Colonic mucosa (tissue), 4 donors: ENCODE measurements at regions not wholly inside any gene's neighbourhood (a gene's known extent, or its start where the extent isn't known, plus 50 kb on each side); places are given as distances from the start of the nearest gene placed in this dataset.

ENCODE experiments used
- DNase-seq: peaks from one replicate; pipeline ENCODE4 v3.0.0-alpha.2; 2020
- H3K27ac ChIP-seq: fragments of 200-600 bp; one replicate; pipeline ENCODE4 v1.8.0; 2021
- H3K27me3 ChIP-seq: fragments of 200-600 bp; one replicate; pipeline ENCODE4 v1.8.0; 2021
- H3K36me3 ChIP-seq: fragments of 200-600 bp; one replicate; pipeline ENCODE4 v1.8.0; 2021
- H3K4me1 ChIP-seq: fragments of 200-600 bp; one replicate; pipeline ENCODE4 v1.8.0; 2021; ENCODE audit warnings: mild to moderate bottlenecking
- H3K4me3 ChIP-seq: fragments of 200-600 bp; one replicate; pipeline ENCODE4 v1.8.0; 2021
- H3K9ac ChIP-seq, 2 donors: one replicate each; pipeline ENCODE4 v1.7.0; 2013; ENCODE audit warnings: control low read depth in 2 of 2, low read depth in 2 of 2, low read length in 2 of 2
- H3K9me3 ChIP-seq: fragments of 200-600 bp; one replicate; pipeline ENCODE4 v1.8.0; 2021
- intact Hi-C: fragments of 100-400 bp; cut with DNase I; formaldehyde crosslinking; loops from one replicate; pipeline ENCODE4 v1.14.1; 2022
- TF ChIP-seq, protein P1 (sequence below): fragments of 200-600 bp; IDR thresholded peaks from one replicate; pipeline ENCODE4 v1.8.0; 2022; ENCODE audit warnings: antibody characterized with exemption, mild to moderate bottlenecking
- donor health status: healthy.
- donor health status: DM: no; HTN: no; CAD: no.
- donor health status: DM: no; HTN: no; CAD: no.

DNA sequence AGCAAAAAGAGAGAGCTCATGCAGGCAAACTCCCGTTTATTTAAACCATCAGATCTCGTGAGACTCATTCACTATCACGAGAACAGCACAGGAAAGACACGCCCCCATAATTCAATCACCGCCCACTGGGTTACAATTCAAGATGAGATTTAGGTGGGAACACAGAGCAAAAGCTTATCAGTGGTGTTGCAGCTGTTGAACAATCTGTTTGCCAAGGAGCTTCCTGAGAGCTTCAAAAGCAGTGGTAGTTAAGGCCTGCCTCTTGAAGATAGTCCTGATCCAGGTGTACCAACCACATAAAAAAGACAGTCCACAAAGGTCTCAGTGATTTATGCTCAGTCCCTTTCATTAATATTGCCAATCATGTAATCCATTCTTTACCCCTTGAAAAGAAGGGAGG, 269.4 kb upstream of the IRAK1BP1 start:
- no peak overlapping the region for H3K4me3 ChIP-seq
- H3K27ac ChIP-seq = no peak overlapping the region

DNA sequence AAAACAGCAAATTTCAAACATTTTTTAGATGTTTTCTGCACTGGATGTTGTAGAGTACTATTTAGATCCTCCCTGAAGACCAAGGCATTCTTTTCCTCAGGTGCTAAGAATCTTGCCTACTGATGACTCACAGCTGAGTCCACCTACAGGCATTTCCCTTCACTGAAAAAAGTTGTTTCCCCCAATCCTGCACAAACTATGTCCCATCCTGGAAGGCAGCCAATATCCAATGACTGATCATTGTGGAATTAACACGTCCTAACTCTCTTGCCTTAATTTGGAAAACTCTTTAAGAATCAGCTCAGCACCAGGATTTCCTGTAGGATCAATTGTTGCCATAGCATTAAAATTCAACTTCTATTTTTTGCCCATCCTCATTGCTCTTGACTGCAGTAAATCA, 268.4 kb upstream of the IRAK1BP1 start:
- no peak overlapping the region for H3K27ac ChIP-seq
- intact Hi-C loops = no loop called here
- no peaks in the 10 kb centered on the region for H3K4me1 ChIP-seq
- no peaks in the 10 kb centered on the region for H3K9me3 ChIP-seq
- H3K36me3 ChIP-seq = no peaks in the 10 kb centered on the region
- no peak overlapping the region for H3K9ac ChIP-seq
- no peak for DNase-seq
- TF ChIP-seq, protein P1, sequence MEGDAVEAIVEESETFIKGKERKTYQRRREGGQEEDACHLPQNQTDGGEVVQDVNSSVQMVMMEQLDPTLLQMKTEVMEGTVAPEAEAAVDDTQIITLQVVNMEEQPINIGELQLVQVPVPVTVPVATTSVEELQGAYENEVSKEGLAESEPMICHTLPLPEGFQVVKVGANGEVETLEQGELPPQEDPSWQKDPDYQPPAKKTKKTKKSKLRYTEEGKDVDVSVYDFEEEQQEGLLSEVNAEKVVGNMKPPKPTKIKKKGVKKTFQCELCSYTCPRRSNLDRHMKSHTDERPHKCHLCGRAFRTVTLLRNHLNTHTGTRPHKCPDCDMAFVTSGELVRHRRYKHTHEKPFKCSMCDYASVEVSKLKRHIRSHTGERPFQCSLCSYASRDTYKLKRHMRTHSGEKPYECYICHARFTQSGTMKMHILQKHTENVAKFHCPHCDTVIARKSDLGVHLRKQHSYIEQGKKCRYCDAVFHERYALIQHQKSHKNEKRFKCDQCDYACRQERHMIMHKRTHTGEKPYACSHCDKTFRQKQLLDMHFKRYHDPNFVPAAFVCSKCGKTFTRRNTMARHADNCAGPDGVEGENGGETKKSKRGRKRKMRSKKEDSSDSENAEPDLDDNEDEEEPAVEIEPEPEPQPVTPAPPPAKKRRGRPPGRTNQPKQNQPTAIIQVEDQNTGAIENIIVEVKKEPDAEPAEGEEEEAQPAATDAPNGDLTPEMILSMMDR = no peak
- H3K4me3 ChIP-seq = no peak overlapping the region
- H3K27me3 ChIP-seq = no peaks in the 10 kb centered on the region

More for the DNA sequence above, 269.4 kb upstream of the IRAK1BP1 start:
- intact Hi-C loops = no loop called here
- no peak for DNase-seq
- Histone ChIP-seq H3K9me3 (no peaks in the 10 kb centered on the region), H3K4me1 (no peaks in the 10 kb centered on the region), H3K9ac (no peak overlapping the region), H3K36me3 (no peaks in the 10 kb centered on the region), H3K27me3 (no peaks in the 10 kb centered on the region)
- TF ChIP-seq, protein P1 = no peak

DNA sequence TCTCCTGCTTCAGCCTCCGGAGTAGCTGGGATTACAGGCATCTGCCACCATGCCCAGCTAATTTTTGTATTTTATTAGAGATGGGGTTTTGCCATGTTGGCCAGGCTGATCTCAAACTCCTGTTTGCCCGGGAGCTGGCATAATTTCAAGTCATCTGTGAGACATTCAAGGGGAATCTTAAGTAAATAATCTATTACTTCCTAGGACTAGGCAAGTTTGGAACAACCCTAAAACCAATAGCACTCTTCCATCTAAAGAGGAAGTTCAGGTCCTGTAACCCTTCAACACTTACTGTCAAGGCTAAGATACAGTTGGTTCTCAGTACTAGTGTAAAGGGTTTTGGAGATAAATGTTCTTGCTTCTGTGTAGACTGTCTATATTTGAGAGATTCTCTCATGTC, 267.8 kb upstream of the IRAK1BP1 start:
- Histone ChIP-seq H3K9ac (no peak overlapping the region), H3K4me1 (no peaks in the 10 kb centered on the region), H3K9me3 (no peaks in the 10 kb centered on the region), H3K27ac (no peak overlapping the region), H3K4me3 (no peak overlapping the region), H3K27me3 (no peaks in the 10 kb centered on the region), H3K36me3 (no peaks in the 10 kb centered on the region)
- intact Hi-C loops = no loop called here
- TF ChIP-seq, protein P1 = no peak
- no peak for DNase-seq

DNA sequence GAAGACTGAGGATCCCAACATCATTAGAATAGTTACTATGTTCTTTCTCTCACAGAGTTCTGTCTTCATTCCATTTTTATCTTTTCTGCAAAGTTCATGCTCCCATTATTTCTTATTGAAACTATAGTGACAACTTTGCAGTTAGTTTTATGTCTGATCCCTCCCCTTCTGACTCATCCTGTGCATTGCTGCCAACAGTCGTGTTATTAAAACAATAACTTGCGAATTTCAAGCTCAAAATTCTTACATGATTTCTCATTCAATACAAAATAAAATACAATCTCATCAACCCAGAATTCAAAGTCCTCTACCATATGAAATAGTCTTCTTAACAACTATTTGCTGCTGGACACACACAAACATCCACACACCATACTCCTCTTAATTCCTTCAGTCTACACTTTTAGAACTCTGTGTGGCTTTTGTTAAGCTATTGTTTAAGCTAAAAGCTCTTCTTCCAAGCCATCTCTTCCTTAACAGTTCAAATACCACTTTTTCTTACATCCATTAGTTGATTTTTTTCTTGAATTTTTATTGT, 261.4 kb upstream of the IRAK1BP1 start:
- Histone ChIP-seq H3K36me3 (no peaks in the 10 kb centered on the region), H3K9me3 (no peaks in the 10 kb centered on the region), H3K4me1 (no peaks in the 10 kb centered on the region), H3K27ac (no peak overlapping the region), H3K9ac (no peak overlapping the region), H3K27me3 (no peaks in the 10 kb centered on the region), H3K4me3 (no peak overlapping the region)
- no peak for DNase-seq
- intact Hi-C loops = no loop called here
- TF ChIP-seq, protein P1 = no peak

DNA sequence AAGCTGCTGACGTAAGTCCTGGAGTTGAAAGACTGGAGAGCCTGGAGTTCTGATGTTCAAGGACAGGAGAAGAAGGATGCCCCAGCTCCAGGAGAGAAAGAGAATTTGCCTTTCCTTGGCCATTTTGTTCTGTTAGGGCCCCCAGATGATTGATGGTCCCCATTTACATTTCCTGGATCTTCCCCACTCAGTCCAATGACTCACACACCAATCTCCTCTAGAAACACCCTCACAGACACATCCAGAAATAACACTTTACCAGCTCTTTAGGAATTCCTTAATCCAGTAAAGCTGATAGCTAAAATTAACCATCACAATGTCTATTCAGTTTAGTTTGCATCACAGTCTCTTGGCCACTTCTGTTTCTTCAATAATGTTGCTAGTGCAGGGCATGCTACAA, 260.2 kb upstream of the IRAK1BP1 start:
- no peaks in the 10 kb centered on the region for H3K27me3 ChIP-seq
- no peaks in the 10 kb centered on the region for H3K9me3 ChIP-seq
- no peak for DNase-seq

More for the DNA sequence above, 260.2 kb upstream of the IRAK1BP1 start:
- no peak overlapping the region for H3K9ac ChIP-seq
- TF ChIP-seq, protein P1 = no peak
- intact Hi-C loops = no loop called here
- no peaks in the 10 kb centered on the region for H3K4me1 ChIP-seq
- no peak overlapping the region for H3K27ac ChIP-seq
- H3K36me3 ChIP-seq = no peaks in the 10 kb centered on the region
- no peak overlapping the region for H3K4me3 ChIP-seq
